Skeletal muscle cell (primary cell): ENCODE measurements at regions not wholly inside any gene's neighbourhood (a gene's known extent, or its start where the extent isn't known, plus 50 kb on each side); places are given as distances from the start of the nearest gene placed in this dataset.

Source experiments
- DNase-seq: peaks from one replicate; pipeline ENCODE4 v3.0.0-alpha.2; 2010; ENCODE audit warnings: low read depth
- H3K4me3 ChIP-seq: 2 replicates; pipeline ENCODE4 v1.5.1; 2011; ENCODE audit warnings: low read depth, mild to moderate bottlenecking, control low read depth, low read length, moderate library complexity

DNA sequence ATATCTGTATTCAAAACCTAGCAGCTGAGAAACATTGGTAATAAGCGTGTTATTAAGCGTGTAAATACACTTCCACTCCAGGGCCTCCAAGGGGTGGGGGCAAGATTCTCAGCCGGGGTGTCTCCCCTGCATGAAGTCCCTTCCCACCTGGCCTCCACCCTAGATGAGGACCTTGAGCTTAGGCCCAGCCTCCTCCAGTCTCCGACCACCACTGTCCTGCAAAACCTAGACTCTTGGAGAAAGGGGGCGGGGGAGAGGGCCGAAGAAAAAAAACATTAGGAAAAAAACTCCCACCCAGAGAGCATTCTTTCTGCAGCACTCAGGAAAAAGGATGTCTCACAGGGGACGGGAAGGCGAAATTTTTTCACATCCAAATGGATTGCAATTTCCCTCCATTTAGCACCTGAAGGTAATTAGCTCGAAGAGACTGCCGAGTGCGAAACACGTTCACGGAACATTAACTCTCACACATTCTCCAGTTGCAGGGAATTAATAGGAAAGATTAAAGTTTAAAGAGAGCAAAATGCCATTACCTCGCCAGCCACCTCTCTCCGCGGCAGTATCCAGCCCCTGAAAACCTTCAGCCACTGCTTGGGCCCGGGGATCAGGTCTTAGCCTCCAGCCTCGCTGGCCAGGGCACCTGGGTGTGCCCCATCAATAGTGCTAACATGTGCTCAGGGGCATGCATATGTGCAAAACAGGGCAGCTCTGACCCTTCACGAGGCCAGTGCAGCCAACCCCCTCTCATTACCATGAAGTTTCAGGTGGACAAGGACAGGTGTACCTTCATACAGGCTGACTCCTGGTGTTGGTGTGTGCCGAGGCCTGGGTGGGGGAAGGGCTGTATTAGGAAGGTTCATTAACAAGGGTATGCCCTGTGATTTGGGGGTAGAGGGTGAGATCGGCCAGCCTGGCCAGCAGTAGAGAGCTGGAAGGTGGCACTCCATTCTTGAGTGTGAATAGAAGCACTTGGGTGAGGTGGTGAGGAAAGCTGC is 77.2 kb downstream of the HIF1AN start:
- no peak for DNase-seq
- H3K4me3 ChIP-seq = no peak overlapping the region

DNA sequence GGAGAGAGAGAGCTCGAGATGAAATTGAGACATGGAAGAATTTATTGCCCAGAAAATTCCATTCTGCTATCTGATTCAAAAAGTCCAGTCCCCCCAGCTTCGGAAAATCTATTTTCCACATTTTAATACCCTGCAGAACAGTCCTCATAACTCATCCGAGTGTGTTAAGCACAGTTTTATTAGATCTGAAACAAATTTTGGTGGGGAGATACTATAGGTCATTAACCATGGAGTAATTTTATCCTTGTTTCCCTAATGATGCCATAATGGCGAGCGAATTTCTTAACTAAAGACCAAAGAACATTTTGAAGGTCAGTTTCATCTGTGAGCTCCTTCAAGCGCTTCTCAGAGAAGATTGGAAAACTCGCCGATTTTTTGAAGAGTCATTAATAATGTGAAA is 78.1 kb downstream of the HIF1AN start:
- no peak for DNase-seq
- H3K4me3 ChIP-seq = no peak overlapping the region

DNA sequence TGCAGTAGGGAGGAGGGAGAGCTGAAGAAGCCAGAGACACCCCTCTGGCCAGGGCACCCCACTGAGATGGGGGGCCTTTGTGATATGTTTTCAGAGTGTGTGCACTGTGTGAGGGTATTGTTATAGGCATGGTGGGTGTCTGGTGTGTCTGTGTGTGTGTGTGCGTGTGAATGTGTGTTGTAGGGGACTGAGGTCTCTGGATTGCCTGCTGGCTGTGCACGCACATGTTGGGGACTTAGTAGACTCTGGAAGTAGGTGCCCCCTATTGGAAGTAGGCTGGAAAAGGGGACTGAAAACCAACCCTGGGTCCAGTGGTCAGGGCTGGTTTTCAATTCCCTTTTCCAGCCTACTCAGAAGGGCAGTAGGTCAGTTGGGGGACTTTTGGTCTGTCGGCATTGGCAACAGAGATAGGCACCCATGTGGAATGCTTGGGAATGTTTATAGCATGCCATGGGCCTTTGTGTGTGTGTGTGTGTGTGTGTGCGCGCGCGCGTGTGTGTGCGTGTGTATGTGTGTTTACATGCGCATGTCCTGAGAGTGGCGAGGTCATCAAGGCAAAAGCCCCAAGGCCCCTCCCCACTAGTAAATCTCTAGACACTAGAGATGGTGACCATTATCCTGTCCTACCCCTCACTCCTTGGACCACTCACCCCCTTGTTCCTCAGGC is 78.8 kb downstream of the HIF1AN start:
- H3K4me3 ChIP-seq = no peak overlapping the region
- no peak for DNase-seq

DNA sequence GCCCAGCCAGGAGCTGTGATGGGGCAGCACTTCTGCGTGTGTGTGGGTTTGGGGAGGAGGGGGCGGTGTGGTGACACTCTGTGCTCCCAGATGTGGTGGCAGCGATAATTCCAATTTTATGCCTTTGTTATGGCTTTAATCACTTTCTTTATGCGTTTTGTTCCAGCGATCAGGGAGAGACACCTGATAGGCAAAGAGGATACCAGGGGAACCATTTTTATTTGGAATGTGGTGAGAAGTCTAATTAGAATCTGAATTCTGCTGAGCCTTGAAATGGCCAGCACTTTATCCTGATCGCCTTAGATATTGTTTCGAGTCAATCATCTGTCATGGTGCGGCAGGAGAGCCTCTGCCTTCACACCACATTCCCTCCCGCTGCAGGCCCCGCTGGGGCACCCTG is 79.5 kb downstream of the HIF1AN start:
- no peak for DNase-seq
- H3K4me3 ChIP-seq = no peak overlapping the region

DNA sequence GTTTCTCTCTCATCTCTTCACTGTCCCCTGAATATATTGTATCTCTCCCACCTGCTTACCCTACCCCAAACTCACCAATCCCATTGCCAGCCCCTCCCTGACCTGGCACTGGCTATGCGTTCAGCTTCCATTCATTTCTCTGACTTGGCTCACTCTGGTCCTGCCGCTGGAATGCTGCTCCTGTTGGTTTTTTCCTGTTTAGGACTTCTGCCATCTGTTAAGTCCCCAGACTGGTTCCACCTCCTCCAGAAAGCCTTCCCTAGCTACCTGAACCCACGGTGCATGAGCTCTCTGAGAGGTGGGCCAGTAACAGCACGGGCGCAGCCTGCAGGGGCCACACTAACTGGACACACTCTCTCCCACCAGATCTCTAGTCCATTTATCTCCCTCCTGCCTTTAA is 80.2 kb downstream of the HIF1AN start:
- H3K4me3 ChIP-seq = no peak overlapping the region
- DNase-seq = no peak

DNA sequence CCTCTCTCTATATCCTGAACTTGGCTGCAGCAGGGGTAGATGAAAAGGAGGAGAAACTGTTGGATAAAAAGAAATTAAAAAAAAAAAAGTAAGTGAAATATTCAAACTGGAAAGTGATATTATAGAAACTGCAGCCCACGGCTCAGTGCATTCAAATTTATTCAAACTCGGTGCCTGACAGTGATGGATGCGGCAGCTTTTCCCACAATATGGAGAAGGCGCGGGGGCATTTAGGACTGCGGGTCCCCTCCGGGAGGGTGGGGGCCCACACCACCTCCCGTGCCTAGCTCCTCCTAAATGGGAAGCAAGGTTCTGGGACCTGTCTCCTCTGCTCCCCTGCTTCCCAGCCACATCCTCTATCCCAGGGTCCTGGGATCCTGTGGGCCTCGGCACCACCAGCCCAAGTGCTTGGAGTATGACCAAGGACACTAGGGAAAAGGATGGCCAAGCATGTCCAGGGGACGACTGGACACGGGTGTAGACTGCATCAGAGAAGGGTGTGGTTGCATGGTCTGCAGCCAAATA is 82.4 kb downstream of the HIF1AN start:
- no peak overlapping the region for H3K4me3 ChIP-seq
- no peak for DNase-seq

DNA sequence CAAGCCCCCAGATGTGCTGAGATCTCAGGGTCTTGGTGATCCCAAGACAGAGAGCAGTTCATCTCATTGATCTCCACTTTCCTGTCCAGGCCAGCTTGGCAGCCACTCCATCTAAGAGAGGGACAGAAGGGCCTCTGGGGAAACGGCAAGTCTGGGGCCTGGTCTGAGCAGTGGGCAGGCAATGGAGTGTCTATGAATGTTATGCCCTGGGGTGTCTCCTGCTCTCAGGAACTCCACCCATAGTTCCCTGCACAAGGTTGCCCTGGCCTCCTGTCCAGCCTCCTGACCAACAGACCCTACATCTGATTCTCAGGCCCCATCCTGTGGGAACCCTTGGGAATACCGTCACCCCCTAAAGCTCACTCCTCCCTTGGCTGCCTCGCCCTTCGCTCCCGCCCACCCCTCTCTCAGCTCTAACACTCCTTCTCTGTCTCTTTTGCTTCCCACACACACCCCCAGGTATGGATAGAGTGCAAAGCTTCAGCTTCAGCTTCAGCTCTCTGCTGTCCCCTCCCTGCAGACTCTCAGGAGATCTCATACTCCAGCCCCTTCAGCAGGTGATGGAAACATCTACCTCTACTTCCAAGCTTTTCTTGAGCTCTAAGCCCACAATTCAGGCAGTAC is 83.0 kb downstream of the HIF1AN start:
- no peak overlapping the region for H3K4me3 ChIP-seq
- DNase-seq = no peak

DNA sequence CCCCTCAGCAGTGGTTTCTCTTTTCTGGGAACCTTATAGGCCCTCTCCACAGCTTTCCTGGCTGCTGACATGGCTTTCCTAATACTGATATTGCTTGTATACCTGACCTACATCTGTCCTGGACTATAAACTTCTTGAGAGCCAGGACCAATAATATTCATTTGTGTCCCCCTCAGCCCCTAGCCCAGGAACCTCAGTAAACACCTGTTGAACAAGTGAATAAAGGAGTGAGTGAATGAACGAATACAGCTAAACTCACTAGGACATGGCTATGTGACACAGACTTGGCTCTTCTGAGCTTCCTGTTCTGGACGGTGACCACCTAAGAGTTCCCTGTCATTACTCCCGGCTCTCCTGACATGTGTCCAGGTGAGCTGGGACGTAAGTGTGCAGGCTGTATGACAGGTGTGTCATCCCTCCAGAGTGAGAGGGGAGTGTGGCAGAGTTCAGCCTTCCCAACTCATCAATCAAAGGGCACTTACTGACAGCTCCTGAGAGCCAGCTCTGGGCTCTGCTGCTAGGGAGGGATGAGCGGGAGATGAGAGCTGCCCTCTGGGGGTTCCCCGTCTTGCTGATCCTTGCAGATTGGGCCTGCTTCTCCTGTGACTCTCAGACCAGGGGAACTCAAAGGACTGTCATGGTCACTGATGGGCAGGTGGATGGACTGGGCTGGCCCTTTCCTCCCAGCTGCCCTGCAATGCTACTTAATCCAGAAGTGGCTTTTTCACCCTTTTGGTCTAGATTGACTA is 84.5 kb downstream of the HIF1AN start:
- no peak overlapping the region for H3K4me3 ChIP-seq
- no peak for DNase-seq

DNA sequence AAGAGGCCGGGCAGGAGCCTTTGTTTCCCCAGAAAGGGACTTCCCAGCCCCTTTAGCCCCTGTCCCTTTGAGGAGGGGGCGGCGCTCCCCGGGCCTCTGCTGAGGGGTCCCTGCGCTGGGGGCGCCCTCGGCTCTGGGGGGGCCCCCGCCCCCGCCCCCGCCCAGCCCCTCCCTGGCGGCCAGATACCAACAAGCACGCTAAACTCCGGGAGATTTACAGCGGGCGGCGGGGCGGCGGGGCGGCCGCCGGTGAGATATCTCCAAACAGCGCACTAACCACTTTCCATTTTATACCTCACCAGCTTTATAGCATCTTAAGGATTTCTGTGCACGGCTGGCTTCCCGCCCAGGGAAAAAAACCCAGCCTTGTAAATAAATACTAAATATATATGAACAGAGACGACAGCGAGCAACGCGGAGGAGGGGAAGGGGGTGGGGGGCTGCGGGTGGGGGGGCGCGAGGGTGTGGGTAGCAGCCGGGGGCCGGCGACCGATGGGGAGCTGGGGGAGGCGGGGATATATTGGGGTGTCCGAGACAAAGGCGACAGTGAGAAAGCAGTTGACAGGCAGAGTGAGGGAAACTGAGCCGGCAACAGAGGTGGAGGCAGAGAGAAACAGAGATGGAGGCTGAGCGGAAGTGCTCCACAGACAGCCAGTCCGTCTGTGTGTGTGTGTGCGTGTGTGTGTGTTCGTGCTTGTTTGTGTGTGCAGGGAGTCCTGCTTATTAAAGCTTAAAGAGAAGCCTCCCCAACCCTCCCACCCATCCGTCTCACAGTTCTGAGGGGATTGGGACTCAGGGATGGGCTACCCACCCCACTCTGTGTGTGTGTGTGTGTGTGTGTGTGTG is 85.8 kb downstream of the HIF1AN start:
- H3K4me3 ChIP-seq = no peak overlapping the region
- DNase-seq = no peak

DNA sequence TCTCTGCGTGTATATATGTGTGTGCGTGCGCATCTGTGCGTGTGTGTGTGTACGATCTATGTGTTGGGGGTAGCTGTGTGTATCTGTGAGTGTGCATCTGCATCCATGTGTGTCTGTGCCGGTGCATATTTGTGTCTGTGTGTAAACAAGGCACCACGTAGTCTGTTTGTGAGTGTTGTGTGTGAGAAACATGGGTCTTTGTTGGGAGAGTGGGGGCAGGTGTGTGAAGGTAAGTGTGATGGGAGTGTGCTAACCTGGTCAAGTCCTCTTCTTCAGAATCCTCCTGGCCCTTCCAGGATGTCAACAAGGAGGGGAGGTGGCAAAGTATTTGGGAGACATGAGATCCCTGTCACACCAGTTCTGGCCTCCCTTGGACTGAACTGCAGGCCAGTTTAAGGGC is 87.2 kb downstream of the HIF1AN start:
- no peak for DNase-seq
- no peak overlapping the region for H3K4me3 ChIP-seq

DNA sequence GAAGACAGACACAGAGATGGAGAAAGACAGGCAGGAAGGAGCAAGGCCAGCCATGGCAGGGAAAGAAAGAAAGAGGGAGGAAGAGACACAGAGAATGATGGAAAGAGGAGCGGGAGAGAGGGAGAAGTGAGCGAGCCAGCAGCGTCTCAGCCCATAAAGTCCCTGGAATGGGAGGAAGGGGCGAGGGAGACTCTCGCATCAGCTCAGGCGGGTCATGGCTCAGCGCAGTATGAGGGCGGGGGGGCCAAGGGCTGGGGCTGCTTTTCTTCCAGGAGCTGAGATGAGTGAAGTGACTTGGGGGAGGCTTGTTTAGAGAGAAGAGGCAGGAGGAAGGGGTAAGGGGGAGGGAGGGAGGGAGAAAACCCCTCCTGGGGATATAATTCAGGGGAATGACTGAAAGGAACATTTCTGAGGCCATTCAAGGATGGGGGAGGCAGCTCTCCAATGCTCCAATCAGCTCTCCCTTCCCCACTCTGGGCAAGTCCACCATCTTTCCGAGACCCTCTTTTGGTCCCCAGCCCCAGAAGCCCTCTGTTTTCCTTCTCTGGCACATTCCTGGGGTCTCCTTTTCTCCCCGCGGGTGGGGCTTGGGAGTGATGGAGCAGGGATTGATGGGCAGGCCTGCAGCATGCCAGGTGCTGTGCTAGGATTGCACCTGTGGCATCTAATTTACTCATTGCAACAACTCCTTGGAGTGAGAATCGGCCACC is 87.9 kb downstream of the HIF1AN start:
- DNase-seq = no peak
- no peak overlapping the region for H3K4me3 ChIP-seq

DNA sequence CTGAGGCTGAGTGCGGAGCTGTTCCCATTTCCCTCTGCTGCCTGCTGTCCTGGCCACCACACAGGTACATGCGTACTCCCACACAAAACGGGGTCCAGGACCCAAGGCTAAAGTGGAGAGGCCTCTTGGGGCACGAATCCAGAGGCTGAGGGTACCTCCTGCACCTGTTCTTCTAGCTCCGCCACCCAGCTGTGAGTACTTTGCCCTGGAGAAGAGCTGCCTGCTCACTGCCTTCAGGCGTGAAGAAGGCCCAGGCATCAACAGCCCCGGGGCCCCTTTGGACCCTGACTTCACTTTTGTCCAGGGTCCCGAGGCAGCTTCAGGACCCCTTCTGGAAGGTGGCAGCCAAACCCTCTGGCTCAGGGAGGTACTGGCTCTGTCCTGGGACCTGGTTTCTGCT is 88.6 kb downstream of the HIF1AN start:
- DNase-seq = no peak
- H3K4me3 ChIP-seq = no peak overlapping the region

DNA sequence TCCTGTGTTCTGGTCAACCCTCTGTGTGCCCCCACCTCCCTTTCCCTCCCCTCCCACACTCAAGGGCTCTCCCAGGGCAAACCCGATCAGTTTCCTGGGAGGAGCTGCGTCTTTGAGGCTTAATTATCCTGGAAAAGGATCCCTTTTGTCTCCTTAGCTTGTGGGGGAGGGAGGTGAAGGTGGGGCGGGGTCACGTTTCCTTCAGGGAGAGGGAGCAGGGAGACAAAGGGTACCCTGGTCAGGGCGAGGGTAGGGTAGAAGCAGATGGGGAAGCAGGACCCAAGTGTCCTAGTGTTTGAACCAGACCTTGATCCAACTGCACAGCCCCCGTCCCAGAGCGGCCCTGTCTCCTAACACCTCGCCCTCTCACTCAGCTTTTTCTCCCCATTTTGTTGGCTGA is 90.1 kb downstream of the HIF1AN start:
- H3K4me3 ChIP-seq = no peak overlapping the region
- DNase-seq = no peak

DNA sequence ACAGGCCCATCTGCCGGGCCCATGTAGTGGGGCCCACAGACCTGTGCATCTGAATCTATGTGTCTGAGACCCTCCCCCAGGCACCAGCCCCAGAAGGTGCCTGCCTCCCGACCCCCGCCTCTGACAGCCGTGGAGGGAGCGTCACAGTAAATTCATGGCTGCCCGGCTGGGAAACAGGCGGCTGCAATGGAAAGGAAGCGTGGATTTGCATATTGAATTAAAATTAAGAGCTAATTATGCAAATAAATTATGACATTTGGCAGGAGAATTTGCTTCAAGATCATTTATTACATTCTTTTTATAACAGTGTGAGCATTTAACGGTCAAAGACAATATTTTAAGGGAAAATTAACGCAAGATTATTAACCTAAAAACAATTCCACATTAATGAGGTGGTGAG is 92.3 kb downstream of the HIF1AN start:
- DNase-seq = no peak
- no peak overlapping the region for H3K4me3 ChIP-seq

DNA sequence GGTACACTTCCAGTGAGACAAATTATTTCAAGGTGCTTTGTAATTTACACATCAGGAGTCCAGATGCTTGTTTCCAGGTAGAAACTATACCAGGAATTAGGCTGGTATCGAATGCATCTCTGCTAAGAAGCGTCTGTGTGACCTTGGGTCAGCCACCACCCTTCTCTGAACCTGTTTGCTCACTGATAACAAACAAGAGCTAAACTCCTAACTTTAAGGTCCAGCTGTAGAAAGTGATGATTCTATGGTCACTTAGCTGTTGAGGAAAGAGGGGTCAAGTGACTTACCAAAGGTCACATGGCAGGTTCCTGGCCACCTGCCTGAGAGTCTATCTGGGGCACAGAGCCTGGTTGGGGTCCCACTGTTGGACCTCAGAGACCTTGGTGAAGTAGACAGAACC is 95.4 kb downstream of the HIF1AN start:
- no peak for DNase-seq
- H3K4me3 ChIP-seq = no peak overlapping the region

DNA sequence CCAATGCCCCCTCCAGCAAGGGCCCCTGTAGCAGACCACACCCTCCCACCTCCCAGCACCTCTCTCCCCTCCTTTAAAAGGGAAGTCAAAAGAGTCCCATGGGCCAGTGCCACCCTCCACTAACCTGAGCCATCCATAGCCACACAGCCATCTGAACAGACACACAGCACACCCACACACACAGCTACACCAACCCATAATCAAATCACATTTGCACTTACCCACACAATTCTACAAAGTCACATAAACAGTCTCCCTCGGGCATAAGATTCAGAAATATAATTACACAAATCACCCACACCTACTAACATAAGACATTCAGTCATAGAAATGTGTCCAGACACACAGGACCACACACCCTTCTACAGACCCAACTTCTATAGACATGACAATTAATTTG is 96.3 kb downstream of the HIF1AN start:
- no peak for DNase-seq
- H3K4me3 ChIP-seq = no peak overlapping the region

DNA sequence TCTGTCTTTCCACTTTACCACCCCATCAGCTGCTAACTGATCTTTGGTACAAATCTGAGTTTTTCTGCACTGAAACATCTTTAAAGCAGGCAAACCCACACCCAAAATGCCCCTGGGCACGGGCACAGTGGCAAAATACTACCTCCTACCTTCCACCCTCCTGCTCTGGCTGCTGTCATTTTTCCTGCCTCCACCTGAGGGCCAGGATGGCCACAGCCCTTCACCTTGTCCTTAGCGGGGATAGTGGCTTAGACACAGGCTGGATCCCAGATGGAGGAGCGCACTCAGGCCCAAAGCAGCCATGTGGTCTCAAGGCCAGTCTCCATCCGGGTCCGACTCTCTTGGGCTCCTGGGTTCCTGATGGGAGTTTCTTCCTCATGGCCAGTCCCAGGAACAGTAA is 98.3 kb downstream of the HIF1AN start:
- no peak overlapping the region for H3K4me3 ChIP-seq
- no peak for DNase-seq

DNA sequence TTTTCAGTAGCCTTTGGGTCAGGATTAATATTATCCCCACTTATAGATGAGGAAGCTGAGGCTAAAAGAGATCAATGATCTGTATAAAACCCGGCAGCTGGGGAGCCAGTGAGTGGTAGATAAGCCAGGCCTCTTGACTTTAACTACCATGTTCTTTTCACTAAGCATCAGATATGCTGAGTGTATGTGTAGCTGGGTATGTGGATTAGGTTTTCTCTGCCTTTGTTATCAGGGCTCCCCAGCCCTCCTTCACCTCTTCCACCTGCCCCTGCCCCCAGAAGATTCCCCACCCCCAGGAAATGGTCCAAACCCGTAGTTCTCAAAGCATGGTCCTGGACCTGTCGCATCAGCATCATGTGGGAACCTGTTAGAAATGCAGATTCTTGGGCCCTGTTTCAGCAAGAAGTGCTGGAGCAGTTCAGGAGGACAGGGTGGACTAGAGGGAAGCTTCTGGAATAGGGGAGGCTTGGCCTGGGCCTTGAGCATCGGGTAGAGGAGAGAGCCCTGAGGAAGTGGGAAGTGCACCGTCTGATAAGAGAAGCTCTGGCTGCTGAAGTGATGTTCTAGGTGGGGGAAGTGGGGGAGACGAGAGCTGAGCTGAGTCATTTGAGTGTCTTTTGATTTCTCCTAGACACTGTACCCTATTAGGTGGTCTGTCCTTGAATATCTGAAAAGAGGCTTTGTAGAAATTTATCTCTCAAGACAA is 101.3 kb downstream of the HIF1AN start:
- no peak overlapping the region for H3K4me3 ChIP-seq
- DNase-seq = no peak
